Endodermal cell (in vitro differentiated cells): ENCODE measurements at regions not wholly inside any gene's neighbourhood (a gene's known extent, or its start where the extent isn't known, plus 50 kb on each side); places are given as distances from the start of the nearest gene placed in this dataset.

ENCODE experiments used
- DNase-seq: peaks from one replicate; pipeline ENCODE4 v3.0.0-alpha.2; 2017
- H3K27ac ChIP-seq: 2 replicates; pipeline ENCODE4 v1.5.1; 2013; ENCODE audit warnings: mild to moderate bottlenecking, low read depth, low read length, moderate library complexity
- H3K27me3 ChIP-seq: 2 replicates; pipeline ENCODE4 v1.6.1; 2013; ENCODE audit warnings: mild to moderate bottlenecking, low read length, moderate library complexity; ENCODE audit not compliant: insufficient read depth, control insufficient read depth, poor library complexity, severe bottlenecking
- H3K36me3 ChIP-seq: 2 replicates; pipeline ENCODE4 v1.7.0; 2013; ENCODE audit warnings: mild to moderate bottlenecking, low read length, moderate library complexity; ENCODE audit not compliant: control insufficient read depth, insufficient read depth
- H3K4me1 ChIP-seq: one replicate; pipeline ENCODE4 v1.7.0; 2013; ENCODE audit warnings: low read length; ENCODE audit not compliant: control insufficient read depth, insufficient read depth
- H3K4me3 ChIP-seq: 2 replicates; pipeline ENCODE4 v1.5.1; 2013; ENCODE audit warnings: mild to moderate bottlenecking, low read length, moderate library complexity
- H3K9ac ChIP-seq: 2 replicates; pipeline ENCODE4 v1.6.1; 2013; ENCODE audit warnings: mild to moderate bottlenecking, low read length, moderate library complexity; ENCODE audit not compliant: poor library complexity, severe bottlenecking; ENCODE audit errors: extremely low read depth
- H3K9me3 ChIP-seq: 2 replicates; pipeline ENCODE4 v1.6.1; 2013; ENCODE audit warnings: mild to moderate bottlenecking, low read length, moderate library complexity; ENCODE audit not compliant: control insufficient read depth
- H3K27ac Mint-ChIP-seq: 2 replicates; pipeline ENCODE4 v1.8.0; 2020; ENCODE audit warnings: mixed read lengths
- H3K27me3 Mint-ChIP-seq: 2 replicates; pipeline ENCODE4 v1.8.0; 2021; ENCODE audit warnings: mild to moderate bottlenecking, mixed read lengths; ENCODE audit not compliant: insufficient read depth
- H3K36me3 Mint-ChIP-seq: 2 replicates; pipeline ENCODE4 v1.8.0; 2020; ENCODE audit warnings: low read depth, mixed read lengths
- H3K4me1 Mint-ChIP-seq: 2 replicates; pipeline ENCODE4 v1.8.0; 2020; ENCODE audit warnings: mixed read lengths
- H3K4me3 Mint-ChIP-seq: 2 replicates; pipeline ENCODE4 v1.8.0; 2020; ENCODE audit warnings: mild to moderate bottlenecking, moderate library complexity, mixed read lengths
- H3K9me3 Mint-ChIP-seq: 2 replicates; pipeline ENCODE4 v1.8.0; 2020; ENCODE audit warnings: mild to moderate bottlenecking, mixed read lengths
- WGBS, 2 experiments: methylation state at CpG; one replicate each; pipeline versions ENCODE4 v1.1.5 to v1.1.7; 2013; ENCODE audit warnings: missing lambda C conversion rate in 2 of 2, mixed read lengths in 1 of 2; ENCODE audit not compliant: insufficient coverage in 1 of 2, insufficient read length in 1 of 2; 5-methylcytosine and 5-hydroxymethylcytosine counted together
- TF ChIP-seq, protein P1 (sequence below): fragments of 200-600 bp; sonication (generic); conservative IDR thresholded peaks from 2 replicates; pipeline ENCODE4 v1.5.0; 2021; ENCODE audit warnings: antibody characterized with exemption, mild to moderate bottlenecking

DNA sequence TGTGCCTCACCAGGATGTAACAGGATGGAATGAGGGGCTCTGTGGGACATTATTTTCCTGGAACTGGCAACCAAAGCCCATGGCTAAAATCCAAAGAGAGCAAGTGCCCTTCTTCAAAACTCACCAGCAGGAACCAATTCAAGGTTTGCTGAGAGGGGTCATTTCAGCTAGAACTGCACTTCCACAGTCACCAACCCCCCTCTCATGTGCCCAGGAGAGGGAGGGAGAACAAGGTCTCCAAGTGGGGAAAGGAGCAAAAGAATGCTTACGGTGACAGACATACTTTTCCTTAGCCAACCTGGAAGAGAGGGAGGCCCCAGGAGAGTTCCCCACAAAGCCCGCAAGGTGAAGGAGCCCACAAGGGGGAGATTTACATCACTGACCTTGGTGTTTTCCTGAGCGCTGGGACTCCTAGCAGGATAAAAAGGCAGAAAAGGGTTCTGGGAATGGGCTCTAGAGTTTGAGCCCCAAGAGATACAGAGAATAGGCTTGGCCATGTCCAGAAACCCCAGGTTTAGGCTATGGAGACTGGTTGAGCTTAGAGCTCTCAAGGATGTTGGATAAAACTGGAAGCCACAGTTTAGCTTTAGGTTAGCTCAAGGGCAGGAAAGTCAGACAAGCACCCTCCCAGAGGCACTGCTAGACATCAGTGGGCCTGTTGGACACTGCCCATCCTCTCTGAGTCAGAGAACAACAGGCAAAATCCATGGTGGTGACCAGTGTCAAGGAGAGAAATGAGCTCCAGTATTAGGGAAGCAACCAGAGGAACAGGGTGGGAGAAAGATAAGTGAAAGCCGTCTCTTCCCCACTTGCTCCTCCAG lies 63.9 kb upstream of the GHITM start:
- no peak overlapping the region for H3K27ac ChIP-seq

DNA sequence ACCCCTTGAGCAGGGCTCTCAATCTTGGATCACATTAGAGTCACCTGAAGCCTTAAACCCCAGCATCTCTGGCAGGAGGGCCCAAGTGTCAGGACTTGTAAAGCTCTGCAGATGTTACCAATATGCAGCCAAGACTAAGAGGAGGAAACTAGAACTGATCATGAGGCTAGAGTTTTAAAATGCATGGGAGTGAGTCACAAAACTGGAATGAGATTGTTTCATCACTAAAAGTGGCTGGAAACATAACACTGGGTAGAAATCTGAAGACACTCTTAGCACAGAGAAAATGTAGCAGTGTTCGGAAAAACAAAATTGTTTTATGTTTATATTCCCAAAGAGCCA lies 63.3 kb upstream of the GHITM start:
- H3K9ac ChIP-seq = no peak overlapping the region
- H3K9me3 ChIP-seq = no peaks in the 10 kb centered on the region
- peaks cover 39% of the 10 kb centered on the region for H3K4me1 Mint-ChIP-seq
- no peaks in the 10 kb centered on the region for H3K4me1 ChIP-seq
- no peak overlapping the region for H3K4me3 Mint-ChIP-seq
- H3K9me3 Mint-ChIP-seq = no peaks in the 10 kb centered on the region
- no peaks in the 10 kb centered on the region for H3K27me3 Mint-ChIP-seq
- no peaks in the 10 kb centered on the region for H3K36me3 ChIP-seq
- no peak overlapping the region for H3K4me3 ChIP-seq
- DNase-seq = no peak
- no peaks in the 10 kb centered on the region for H3K27me3 ChIP-seq
- H3K27ac ChIP-seq = no peak overlapping the region
- no peak overlapping the region for H3K27ac Mint-ChIP-seq
- H3K36me3 Mint-ChIP-seq = no peaks in the 10 kb centered on the region
- WGBS, 2 experiments = no CpG with 5 or more reads among the region's 1 CpG
- TF ChIP-seq, protein P1, sequence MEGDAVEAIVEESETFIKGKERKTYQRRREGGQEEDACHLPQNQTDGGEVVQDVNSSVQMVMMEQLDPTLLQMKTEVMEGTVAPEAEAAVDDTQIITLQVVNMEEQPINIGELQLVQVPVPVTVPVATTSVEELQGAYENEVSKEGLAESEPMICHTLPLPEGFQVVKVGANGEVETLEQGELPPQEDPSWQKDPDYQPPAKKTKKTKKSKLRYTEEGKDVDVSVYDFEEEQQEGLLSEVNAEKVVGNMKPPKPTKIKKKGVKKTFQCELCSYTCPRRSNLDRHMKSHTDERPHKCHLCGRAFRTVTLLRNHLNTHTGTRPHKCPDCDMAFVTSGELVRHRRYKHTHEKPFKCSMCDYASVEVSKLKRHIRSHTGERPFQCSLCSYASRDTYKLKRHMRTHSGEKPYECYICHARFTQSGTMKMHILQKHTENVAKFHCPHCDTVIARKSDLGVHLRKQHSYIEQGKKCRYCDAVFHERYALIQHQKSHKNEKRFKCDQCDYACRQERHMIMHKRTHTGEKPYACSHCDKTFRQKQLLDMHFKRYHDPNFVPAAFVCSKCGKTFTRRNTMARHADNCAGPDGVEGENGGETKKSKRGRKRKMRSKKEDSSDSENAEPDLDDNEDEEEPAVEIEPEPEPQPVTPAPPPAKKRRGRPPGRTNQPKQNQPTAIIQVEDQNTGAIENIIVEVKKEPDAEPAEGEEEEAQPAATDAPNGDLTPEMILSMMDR = no peak

More for the DNA sequence above, 63.9 kb upstream of the GHITM start:
- Mint-ChIP-seq H3K4me3 (no peak overlapping the region), H3K9me3 (no peaks in the 10 kb centered on the region), H3K27me3 (no peaks in the 10 kb centered on the region), H3K4me1 (peaks cover 37% of the 10 kb centered on the region), H3K27ac (no peak overlapping the region), H3K36me3 (no peaks in the 10 kb centered on the region)
- Histone ChIP-seq H3K4me1 (no peaks in the 10 kb centered on the region), H3K9me3 (no peaks in the 10 kb centered on the region), H3K9ac (no peak overlapping the region), H3K27me3 (no peaks in the 10 kb centered on the region), H3K4me3 (no peak overlapping the region), H3K36me3 (no peaks in the 10 kb centered on the region)
- WGBS, 2 experiments = 82 to 90% methylated on average over 2 to 4 of the region's 4 CpGs
- DNase-seq = peak; percentile 57
- TF ChIP-seq, protein P1 = peak; percentile 55

DNA sequence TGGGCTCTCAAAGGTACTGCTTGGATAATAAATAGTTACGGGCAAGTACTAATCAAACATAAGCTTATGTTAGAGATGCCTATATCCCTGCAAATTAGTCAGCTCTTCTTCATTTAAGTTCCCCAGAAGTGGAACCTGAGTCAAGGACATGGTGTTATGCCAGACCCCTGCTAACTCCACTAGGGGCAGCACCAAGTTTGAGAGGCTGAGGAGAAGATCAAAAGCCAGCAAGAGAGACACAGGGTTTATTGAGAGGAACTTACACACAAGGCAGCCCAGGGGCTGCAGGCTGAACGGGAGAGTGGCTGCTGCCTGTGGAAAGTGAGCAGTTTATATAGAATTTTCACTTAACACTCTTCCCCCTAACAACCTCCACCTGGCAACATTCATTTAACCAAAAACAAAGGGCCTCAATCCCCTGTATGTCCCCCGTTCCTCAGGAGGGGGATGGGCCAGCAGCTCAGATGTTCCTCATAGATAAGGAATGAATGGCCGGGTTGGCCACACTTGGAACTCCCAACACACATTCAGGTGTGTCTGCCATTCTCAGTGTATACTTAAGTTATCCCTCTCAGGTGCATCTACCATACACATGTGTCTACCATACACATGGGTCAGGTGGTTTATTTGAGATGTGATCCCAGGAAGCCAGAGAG lies 62.6 kb upstream of the GHITM start:
- no peak overlapping the region for H3K27ac ChIP-seq
- H3K27ac Mint-ChIP-seq = no peak overlapping the region
- H3K36me3 ChIP-seq = no peaks in the 10 kb centered on the region
- H3K4me3 ChIP-seq = no peak overlapping the region
- no peaks in the 10 kb centered on the region for H3K4me1 ChIP-seq
- 79% methylated on average over 4 of the region's 4 CpGs; no CpG with 5 or more reads in 1 of the 2 experiments for WGBS, 2 experiments
- DNase-seq = peak; percentile 81
- no peak overlapping the region for H3K4me3 Mint-ChIP-seq
- H3K4me1 Mint-ChIP-seq = peaks cover 39% of the 10 kb centered on the region
- H3K27me3 Mint-ChIP-seq = no peaks in the 10 kb centered on the region
- TF ChIP-seq, protein P1 = peak; percentile 82
- no peaks in the 10 kb centered on the region for H3K9me3 Mint-ChIP-seq
- no peak overlapping the region for H3K9ac ChIP-seq
- H3K36me3 Mint-ChIP-seq = no peaks in the 10 kb centered on the region
- no peaks in the 10 kb centered on the region for H3K27me3 ChIP-seq
- no peaks in the 10 kb centered on the region for H3K9me3 ChIP-seq
